DOHH2 (cell line): ENCODE measurements at regions not wholly inside any gene's neighbourhood (a gene's known extent, or its start where the extent isn't known, plus 50 kb on each side); places are given as distances from the start of the nearest gene placed in this dataset.

ENCODE experiments used
- H3F3A ChIP-seq: fragments of 200-600 bp; sonication (generic), shearing (Covaris generic); 2 replicates; pipeline ENCODE4 v1.6.0; 2016; ENCODE audit warnings: antibody characterized with exemption, mild to moderate bottlenecking; ENCODE audit not compliant: control insufficient read depth, insufficient read depth
- H3K27ac ChIP-seq: fragments of 200-600 bp; sonication (generic); 2 replicates; pipeline ENCODE4 v1.5.1; 2014; ENCODE audit warnings: low read depth, mild to moderate bottlenecking, low read length, moderate library complexity
- H3K27me3 ChIP-seq: fragments of 200-600 bp; sonication (generic); 2 replicates; pipeline ENCODE4 v1.6.1; 2014; ENCODE audit warnings: mild to moderate bottlenecking, low read length, mixed read lengths; ENCODE audit not compliant: control insufficient read depth
- H3K36me3 ChIP-seq: fragments of 200-600 bp; sonication (generic); 2 replicates; pipeline ENCODE4 v1.6.1; 2014; ENCODE audit warnings: mild to moderate bottlenecking, low read length, moderate library complexity, mixed read lengths; ENCODE audit not compliant: control insufficient read depth
- H3K4me1 ChIP-seq: fragments of 200-600 bp; sonication (generic); 2 replicates; pipeline ENCODE4 v1.6.1; 2014; ENCODE audit warnings: mild to moderate bottlenecking, low read length, mixed read lengths; ENCODE audit not compliant: control insufficient read depth
- H3K4me2 ChIP-seq: fragments of 200-600 bp; sonication (generic); 2 replicates; pipeline ENCODE4 v1.6.0; 2014; ENCODE audit warnings: mild to moderate bottlenecking, low read length, moderate library complexity
- H3K4me3 ChIP-seq: fragments of 200-600 bp; sonication (generic); 2 replicates; pipeline ENCODE4 v1.5.1; 2014; ENCODE audit warnings: mild to moderate bottlenecking, low read length, mixed read lengths
- H3K79me2 ChIP-seq: fragments of 200-600 bp; sonication (generic); 2 replicates; pipeline ENCODE4 v1.6.1; 2014; ENCODE audit warnings: mild to moderate bottlenecking, low read length, mixed read lengths; ENCODE audit not compliant: control insufficient read depth
- H3K9me2 ChIP-seq: fragments of 200-600 bp; sonication (generic); replicated peaks from 2 replicates; pipeline ENCODE4 v1.6.1; 2014; ENCODE audit warnings: mild to moderate bottlenecking, low read length, mixed read lengths; ENCODE audit not compliant: control insufficient read depth
- H3K9me3 ChIP-seq: fragments of 200-600 bp; sonication (generic); 2 replicates; pipeline ENCODE4 v1.6.1; 2014; ENCODE audit warnings: antibody characterized with exemption, low read length, mixed read lengths; ENCODE audit not compliant: control insufficient read depth, insufficient read depth
- H4K20me1 ChIP-seq: fragments of 200-600 bp; sonication (generic); 2 replicates; pipeline ENCODE4 v1.6.0; 2014; ENCODE audit warnings: low read depth, mild to moderate bottlenecking, antibody characterized with exemption, low read length, moderate library complexity; ENCODE audit not compliant: control insufficient read depth, insufficient read depth
- CTCF ChIP-seq: fragments of 200-600 bp; sonication (generic); IDR thresholded peaks from one replicate; pipeline ENCODE4 v1.5.1; 2014; ENCODE audit warnings: antibody characterized with exemption, mild to moderate bottlenecking, low read depth, low read length; ENCODE audit not compliant: poor library complexity, severe bottlenecking
- EZH2phosphoT487 ChIP-seq: fragments of 200-600 bp; sonication (generic); IDR thresholded peaks from 2 replicates; pipeline ENCODE4 v1.6.1; 2017; ENCODE audit warnings: borderline replicate concordance, mild to moderate bottlenecking, antibody characterized with exemption, low read length, moderate library complexity, mixed read lengths

- H3K4me1 ChIP-seq = no peaks in the 10 kb centered on the region
- no peaks in the 10 kb centered on the region for H3K79me2 ChIP-seq
- no peaks in the 10 kb centered on the region for H4K20me1 ChIP-seq
- H3K27ac ChIP-seq = no peak overlapping the region
- no peak overlapping the region for H3K4me3 ChIP-seq
- H3F3A ChIP-seq = no peaks in the 10 kb centered on the region
- no peaks in the 10 kb centered on the region for H3K36me3 ChIP-seq
- no peaks in the 10 kb centered on the region for H3K27me3 ChIP-seq
- H3K9me3 ChIP-seq = no peaks in the 10 kb centered on the region
- H3K9me2 ChIP-seq = no peaks in the 10 kb centered on the region
- H3K4me2 ChIP-seq = no peak overlapping the region
- no peak for TF ChIP-seq EZH2phosphoT487
Observed at GRCh38 chr2:143955401-143956065, 564.4 kb downstream of the ZEB2 start.

GRCh38 chr2:143954844-143955243 is 565.1 kb downstream of the ZEB2 start:
- Histone ChIP-seq H3K27ac (no peak overlapping the region), H3K36me3 (no peaks in the 10 kb centered on the region), H3F3A (no peaks in the 10 kb centered on the region), H3K79me2 (no peaks in the 10 kb centered on the region), H3K4me1 (no peaks in the 10 kb centered on the region), H3K9me2 (no peaks in the 10 kb centered on the region), H3K4me2 (no peak overlapping the region), H3K9me3 (no peaks in the 10 kb centered on the region), H3K4me3 (no peak overlapping the region), H4K20me1 (no peaks in the 10 kb centered on the region), H3K27me3 (no peaks in the 10 kb centered on the region)
- TF ChIP-seq CTCF = no peak
- no peak for TF ChIP-seq EZH2phosphoT487

GRCh38 chr2:143954186-143954585 is 565.7 kb downstream of the ZEB2 start:
- Histone ChIP-seq H3K27me3 (no peaks in the 10 kb centered on the region), H3K9me2 (no peaks in the 10 kb centered on the region), H3K4me2 (no peak overlapping the region), H3K36me3 (no peaks in the 10 kb centered on the region), H3K9me3 (no peaks in the 10 kb centered on the region), H3K4me1 (no peaks in the 10 kb centered on the region), H3K4me3 (no peak overlapping the region), H3K27ac (no peak overlapping the region), H4K20me1 (no peaks in the 10 kb centered on the region), H3F3A (no peaks in the 10 kb centered on the region), H3K79me2 (no peaks in the 10 kb centered on the region)
- TF ChIP-seq EZH2phosphoT487 (no peak), CTCF (no peak)

- no peaks in the 10 kb centered on the region for H3K9me3 ChIP-seq
- no peaks in the 10 kb centered on the region for H3K4me1 ChIP-seq
- H3K27ac ChIP-seq = no peak overlapping the region
- no peaks in the 10 kb centered on the region for H3K27me3 ChIP-seq
- H3K4me3 ChIP-seq = no peak overlapping the region
- H3K36me3 ChIP-seq = no peaks in the 10 kb centered on the region
- no peaks in the 10 kb centered on the region for H4K20me1 ChIP-seq
- H3F3A ChIP-seq = no peaks in the 10 kb centered on the region
- TF ChIP-seq EZH2phosphoT487 = no peak
- TF ChIP-seq CTCF = no peak
- H3K9me2 ChIP-seq = no peaks in the 10 kb centered on the region
- no peak overlapping the region for H3K4me2 ChIP-seq
- no peaks in the 10 kb centered on the region for H3K79me2 ChIP-seq
Observed at GRCh38 chr2:143953451-143954030, 566.4 kb downstream of the ZEB2 start.
